ENCODE measurements at regions not wholly inside any gene's neighbourhood (a gene's known extent, or its start where the extent isn't known, plus 50 kb on each side); places are given as distances from the start of the nearest gene placed in this dataset.

DNA sequence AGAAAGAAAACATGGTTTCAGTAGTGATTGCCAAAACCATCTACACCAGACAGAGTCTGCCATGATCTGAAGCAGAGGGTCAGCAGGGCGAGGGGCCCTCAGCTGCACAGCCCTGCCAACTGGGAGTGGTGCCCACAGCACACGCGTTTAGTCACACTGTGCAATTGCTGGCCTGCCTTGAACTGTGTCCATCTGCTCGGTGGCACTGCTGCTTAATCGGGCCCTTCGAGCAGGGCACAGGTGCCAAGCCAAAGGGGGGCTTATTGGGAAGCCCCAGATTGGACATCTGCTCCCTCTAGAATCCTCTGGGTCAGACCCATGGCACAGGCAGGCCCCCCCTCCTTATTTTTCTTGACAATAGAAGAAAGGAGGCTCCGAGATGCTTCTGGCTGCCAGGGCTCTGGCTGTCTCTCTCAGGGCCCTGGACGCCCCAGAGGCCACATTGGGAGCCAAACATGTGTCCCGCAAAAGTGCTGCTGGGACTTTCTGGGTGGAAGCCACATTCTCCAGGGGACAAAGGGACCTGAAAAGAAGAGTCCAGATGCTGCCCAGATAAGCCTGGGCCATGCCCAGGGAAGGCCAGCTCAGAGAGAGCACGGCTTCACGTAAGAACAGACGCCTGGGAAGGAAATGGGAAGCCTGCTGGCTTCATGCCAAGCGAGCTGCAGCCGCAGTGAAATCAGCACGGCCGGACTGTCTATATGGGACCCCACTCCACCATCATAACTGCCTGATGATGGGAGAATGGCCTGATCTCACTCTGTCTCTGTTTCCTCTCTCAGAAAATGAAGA is 349.2 kb downstream of the GADD45G start:
- Histone ChIP-seq H3K27ac (ENCODE audit: low read depth, low read length) (no peak overlapping the region), H3K36me3 (ENCODE audit: control insufficient read depth, insufficient read depth, low read length) (no peaks in the 10 kb centered on the region), H3K9me3 (ENCODE audit: control insufficient read depth, insufficient read depth, low read length) (no peaks in the 10 kb centered on the region), H3K4me1 (ENCODE audit: control insufficient read depth, insufficient read depth, low read length) (peaks cover 9% of the 10 kb centered on the region; the same call in 1 of the 2 replicates), H3K4me3 (ENCODE audit: low read depth, low read length) (no peak overlapping the region), H3K27me3 (ENCODE audit: control insufficient read depth, insufficient read depth, low read length) (no peaks in the 10 kb centered on the region), H3K9ac (ENCODE audit: low read depth, low read length) (no peak overlapping the region)

DNA sequence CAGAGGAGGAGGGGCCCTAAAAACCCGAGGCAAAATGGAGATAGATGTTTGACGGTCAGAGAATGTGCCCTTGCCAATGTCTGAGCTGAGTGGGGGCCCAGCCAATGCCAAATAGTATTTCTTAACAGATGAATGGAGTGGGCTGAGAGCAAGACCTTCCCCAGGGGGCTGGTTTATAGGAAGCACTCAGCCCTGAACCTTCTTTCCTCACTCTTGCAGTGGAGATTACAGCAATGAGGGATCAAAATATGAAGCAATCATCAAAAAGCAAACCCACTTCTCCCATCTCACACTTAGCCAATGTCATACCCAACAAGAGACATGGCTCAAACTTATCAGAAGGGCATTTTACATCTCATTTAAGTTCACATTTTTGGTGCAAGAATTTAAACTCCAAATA is 350.3 kb downstream of the GADD45G start:
- no peaks in the 10 kb centered on the region for H3K36me3 ChIP-seq (ENCODE audit: control insufficient read depth, insufficient read depth, low read length)
- H3K4me3 ChIP-seq (ENCODE audit: low read depth, low read length) = no peak overlapping the region
- H3K4me1 ChIP-seq (ENCODE audit: control insufficient read depth, insufficient read depth, low read length) = peaks cover 5% of the 10 kb centered on the region; the same call in 1 of the 2 replicates
- H3K27ac ChIP-seq (ENCODE audit: low read depth, low read length) = no peak overlapping the region
- H3K9me3 ChIP-seq (ENCODE audit: control insufficient read depth, insufficient read depth, low read length) = no peaks in the 10 kb centered on the region
- H3K9ac ChIP-seq (ENCODE audit: low read depth, low read length) = no peak overlapping the region
- H3K27me3 ChIP-seq (ENCODE audit: control insufficient read depth, insufficient read depth, low read length) = no peaks in the 10 kb centered on the region

GRCh38 chr9:89955626-89956025 is 350.8 kb downstream of the GADD45G start:
- Histone ChIP-seq H3K9ac (ENCODE audit: low read depth, low read length) (no peak overlapping the region), H3K4me3 (ENCODE audit: low read depth, low read length) (no peak overlapping the region), H3K27me3 (ENCODE audit: control insufficient read depth, insufficient read depth, low read length) (no peaks in the 10 kb centered on the region), H3K4me1 (ENCODE audit: control insufficient read depth, insufficient read depth, low read length) (peaks cover 5% of the 10 kb centered on the region; the same call in 1 of the 2 replicates), H3K9me3 (ENCODE audit: control insufficient read depth, insufficient read depth, low read length) (no peaks in the 10 kb centered on the region), H3K27ac (ENCODE audit: low read depth, low read length) (no peak overlapping the region), H3K36me3 (ENCODE audit: control insufficient read depth, insufficient read depth, low read length) (no peaks in the 10 kb centered on the region)

- Histone ChIP-seq H3K27me3 (ENCODE audit: control insufficient read depth, insufficient read depth, low read length) (no peaks in the 10 kb centered on the region), H3K4me1 (ENCODE audit: control insufficient read depth, insufficient read depth, low read length) (peaks cover 5% of the 10 kb centered on the region; the same call in 1 of the 2 replicates), H3K36me3 (ENCODE audit: control insufficient read depth, insufficient read depth, low read length) (no peaks in the 10 kb centered on the region), H3K9ac (ENCODE audit: low read depth, low read length) (no peak overlapping the region), H3K4me3 (ENCODE audit: low read depth, low read length) (no peak overlapping the region), H3K9me3 (ENCODE audit: control insufficient read depth, insufficient read depth, low read length) (no peaks in the 10 kb centered on the region), H3K27ac (ENCODE audit: low read depth, low read length) (no peak overlapping the region)
These were observed 351.5 kb downstream of the GADD45G start for GRCh38 chr9:89956331-89956730.

DNA sequence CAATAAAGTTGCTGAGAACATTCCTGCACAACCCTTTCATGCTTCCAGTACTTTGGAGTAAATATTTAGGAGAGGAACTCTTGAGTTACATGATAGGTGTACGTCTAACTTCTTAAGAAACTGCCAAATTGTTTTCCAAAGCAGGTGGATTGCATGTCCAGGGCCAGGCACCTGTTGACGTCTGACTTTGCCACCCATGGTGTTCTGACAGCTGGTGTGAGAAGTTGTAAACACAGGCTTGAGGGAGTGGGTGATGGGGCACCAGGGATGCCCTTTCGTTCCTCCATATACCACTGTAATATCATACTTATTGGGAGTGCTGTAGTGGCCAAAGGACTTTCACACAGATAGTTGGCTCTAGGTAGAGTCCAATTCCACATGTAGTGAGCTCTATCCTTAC is 352.1 kb downstream of the GADD45G start:
- Histone ChIP-seq H3K27me3 (ENCODE audit: control insufficient read depth, insufficient read depth, low read length) (no peaks in the 10 kb centered on the region), H3K4me3 (ENCODE audit: low read depth, low read length) (no peak overlapping the region), H3K27ac (ENCODE audit: low read depth, low read length) (no peak overlapping the region)

GRCh38 chr9:89958086-89958485 is 353.3 kb downstream of the GADD45G start:
- Histone ChIP-seq H3K27ac (ENCODE audit: low read depth, low read length) (no peak overlapping the region), H3K9ac (ENCODE audit: low read depth, low read length) (no peak overlapping the region), H3K4me1 (ENCODE audit: control insufficient read depth, insufficient read depth, low read length) (no peaks in the 10 kb centered on the region), H3K27me3 (ENCODE audit: control insufficient read depth, insufficient read depth, low read length) (no peaks in the 10 kb centered on the region), H3K36me3 (ENCODE audit: control insufficient read depth, insufficient read depth, low read length) (no peaks in the 10 kb centered on the region), H3K9me3 (ENCODE audit: control insufficient read depth, insufficient read depth, low read length) (no peaks in the 10 kb centered on the region), H3K4me3 (ENCODE audit: low read depth, low read length) (no peak overlapping the region)

More for the DNA sequence above, 352.1 kb downstream of the GADD45G start:
- Histone ChIP-seq H3K36me3 (ENCODE audit: control insufficient read depth, insufficient read depth, low read length) (no peaks in the 10 kb centered on the region), H3K9ac (ENCODE audit: low read depth, low read length) (no peak overlapping the region), H3K4me1 (ENCODE audit: control insufficient read depth, insufficient read depth, low read length) (peaks cover 5% of the 10 kb centered on the region; the same call in 1 of the 2 replicates), H3K9me3 (ENCODE audit: control insufficient read depth, insufficient read depth, low read length) (no peaks in the 10 kb centered on the region)

- no peaks in the 10 kb centered on the region for H3K4me1 ChIP-seq (ENCODE audit: control insufficient read depth, insufficient read depth, low read length)
- no peak overlapping the region for H3K9ac ChIP-seq (ENCODE audit: low read depth, low read length)
- no peaks in the 10 kb centered on the region for H3K36me3 ChIP-seq (ENCODE audit: control insufficient read depth, insufficient read depth, low read length)
- H3K27me3 ChIP-seq (ENCODE audit: control insufficient read depth, insufficient read depth, low read length) = no peaks in the 10 kb centered on the region
- no peak overlapping the region for H3K4me3 ChIP-seq (ENCODE audit: low read depth, low read length)
- no peak overlapping the region for H3K27ac ChIP-seq (ENCODE audit: low read depth, low read length)
- no peaks in the 10 kb centered on the region for H3K9me3 ChIP-seq (ENCODE audit: control insufficient read depth, insufficient read depth, low read length)
These were observed 357.0 kb downstream of the GADD45G start for GRCh38 chr9:89961616-89962341.

DNA sequence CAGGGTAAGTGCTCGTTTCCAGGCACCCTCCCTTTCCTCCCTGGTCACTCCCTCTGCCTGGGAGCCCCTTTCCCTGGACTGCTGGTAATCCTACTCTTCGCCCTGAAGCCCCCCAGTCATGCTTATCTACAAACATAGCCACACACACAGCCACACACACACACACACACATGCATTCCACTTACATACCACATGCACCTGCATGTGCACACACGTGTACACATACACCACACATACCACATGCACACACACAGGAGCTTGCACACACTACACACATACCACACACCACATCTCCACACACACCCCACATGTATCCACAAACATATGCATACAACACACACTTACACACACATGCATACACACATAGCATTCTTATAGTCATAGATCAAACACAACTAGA is 358.5 kb downstream of the GADD45G start:
- Histone ChIP-seq H3K36me3 (ENCODE audit: control insufficient read depth, insufficient read depth, low read length) (no peaks in the 10 kb centered on the region), H3K4me1 (ENCODE audit: control insufficient read depth, insufficient read depth, low read length) (no peaks in the 10 kb centered on the region), H3K27me3 (ENCODE audit: control insufficient read depth, insufficient read depth, low read length) (no peaks in the 10 kb centered on the region)

GRCh38 chr9:89967527-89967926 is 362.7 kb downstream of the GADD45G start:
- Histone ChIP-seq H3K4me3 (ENCODE audit: low read depth, low read length) (no peak overlapping the region), H3K27ac (ENCODE audit: low read depth, low read length) (no peak overlapping the region), H3K9me3 (ENCODE audit: control insufficient read depth, insufficient read depth, low read length) (no peaks in the 10 kb centered on the region), H3K4me1 (ENCODE audit: control insufficient read depth, insufficient read depth, low read length) (no peaks in the 10 kb centered on the region), H3K9ac (ENCODE audit: low read depth, low read length) (no peak overlapping the region), H3K27me3 (ENCODE audit: control insufficient read depth, insufficient read depth, low read length) (no peaks in the 10 kb centered on the region), H3K36me3 (ENCODE audit: control insufficient read depth, insufficient read depth, low read length) (no peaks in the 10 kb centered on the region)

More for the DNA sequence above, 358.5 kb downstream of the GADD45G start:
- Histone ChIP-seq H3K9ac (ENCODE audit: low read depth, low read length) (no peak overlapping the region), H3K27ac (ENCODE audit: low read depth, low read length) (no peak overlapping the region), H3K4me3 (ENCODE audit: low read depth, low read length) (no peak overlapping the region), H3K9me3 (ENCODE audit: control insufficient read depth, insufficient read depth, low read length) (no peaks in the 10 kb centered on the region)

DNA sequence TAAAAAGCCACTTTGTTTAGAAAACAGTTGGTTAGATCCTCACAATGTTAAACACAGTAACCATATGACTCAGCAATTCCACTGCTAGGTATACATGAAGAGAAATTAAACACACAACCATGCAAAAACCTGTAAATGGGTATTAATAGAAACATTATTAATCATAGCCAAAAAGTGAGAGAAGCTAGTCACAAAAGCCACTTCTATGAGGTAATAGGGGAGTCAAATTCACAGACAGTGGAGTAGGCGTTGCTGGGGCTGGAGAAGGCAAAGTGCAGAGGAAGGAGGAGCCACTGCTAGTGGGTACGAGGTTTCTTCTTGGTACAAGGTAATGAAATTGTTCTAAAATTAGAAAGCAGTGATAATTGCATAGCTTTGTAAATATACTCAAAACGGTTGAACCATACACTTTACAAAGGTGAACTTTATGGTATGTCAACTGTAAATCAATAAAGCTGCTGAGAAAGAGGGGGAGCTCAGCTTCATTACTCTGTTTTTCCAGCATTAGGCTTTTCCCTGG is 364.4 kb downstream of the GADD45G start:
- Histone ChIP-seq H3K9ac (ENCODE audit: low read depth, low read length) (no peak overlapping the region), H3K9me3 (ENCODE audit: control insufficient read depth, insufficient read depth, low read length) (no peaks in the 10 kb centered on the region), H3K4me3 (ENCODE audit: low read depth, low read length) (no peak overlapping the region), H3K4me1 (ENCODE audit: control insufficient read depth, insufficient read depth, low read length) (no peaks in the 10 kb centered on the region), H3K36me3 (ENCODE audit: control insufficient read depth, insufficient read depth, low read length) (no peaks in the 10 kb centered on the region), H3K27me3 (ENCODE audit: control insufficient read depth, insufficient read depth, low read length) (no peaks in the 10 kb centered on the region), H3K27ac (ENCODE audit: low read depth, low read length) (no peak overlapping the region)
